ENCODE measurements at regions not wholly inside any gene's neighbourhood (a gene's known extent, or its start where the extent isn't known, plus 50 kb on each side); places are given as distances from the start of the nearest gene placed in this dataset.

GRCh38 chr2:19207452-19207851, 151.0 kb downstream of the OSR1 start:
- no peak for TF ChIP-seq CTCF (IDR thresholded peaks at IDR 0.05 in 4 of 5, conservative IDR thresholded peaks at IDR 0.05 in 1 of 5)
- TF ChIP-seq POLR2A (IDR thresholded peaks at IDR 0.05): no peak
